DND-41 (cell line): ENCODE measurements at regions not wholly inside any gene's neighbourhood (a gene's known extent, or its start where the extent isn't known, plus 50 kb on each side); places are given as distances from the start of the nearest gene placed in this dataset.

ENCODE experiments used
- ATAC-seq: fragments of 200-7000 bp; cut with Tn5 transposase; 3 replicates; pipeline ENCODE4 v1.9.1; 2021; ENCODE audit warnings: low read depth; ENCODE audit not compliant: insufficient read depth
- DNase-seq: peaks from one replicate; pipeline ENCODE4 v3.0.0-alpha.2; 2020
- H2AFZ ChIP-seq: 2 replicates; pipeline ENCODE4 v1.6.0; 2012; ENCODE audit warnings: low read depth, low read length
- H3K27ac ChIP-seq: 2 replicates; pipeline ENCODE4 v1.5.1; 2012; ENCODE audit warnings: low read length, inconsistent platforms
- H3K27me3 ChIP-seq: fragments of 200-600 bp; sonication (generic); 2 replicates; pipeline ENCODE4 v1.6.0; 2012; ENCODE audit warnings: low read length, mild to moderate bottlenecking, inconsistent platforms; ENCODE audit not compliant: insufficient read depth, poor library complexity
- H3K36me3 ChIP-seq: 2 replicates; pipeline ENCODE4 v1.5.1; 2012; ENCODE audit warnings: low read length, inconsistent platforms; ENCODE audit not compliant: insufficient read depth
- H3K4me1 ChIP-seq: 2 replicates; pipeline ENCODE4 v1.5.1; 2012; ENCODE audit warnings: mild to moderate bottlenecking, low read length; ENCODE audit not compliant: insufficient read depth
- H3K4me2 ChIP-seq: 2 replicates; pipeline ENCODE4 v1.6.0; 2012; ENCODE audit warnings: mild to moderate bottlenecking, moderate library complexity, low read length, inconsistent platforms; ENCODE audit not compliant: insufficient read depth
- H3K4me3 ChIP-seq, 2 experiments: fragments of 200-600 bp in 1 of 2; shearing (Covaris generic) in 1 of 2; 2 replicates each; pipeline ENCODE4 v1.5.1; 2012 to 2016; ENCODE audit warnings: inconsistent platforms in 2 of 2, low read length in 2 of 2, mild to moderate bottlenecking in 2 of 2, low read depth in 1 of 2, moderate library complexity in 1 of 2
- H3K79me2 ChIP-seq: 2 replicates; pipeline ENCODE4 v1.6.0; 2012; ENCODE audit warnings: low read length, inconsistent platforms; ENCODE audit not compliant: insufficient read depth
- H3K9ac ChIP-seq: 2 replicates; pipeline ENCODE4 v1.6.0; 2012; ENCODE audit warnings: low read depth, mild to moderate bottlenecking, inconsistent platforms, low read length, moderate library complexity
- H3K9me3 ChIP-seq: 2 replicates; pipeline ENCODE4 v1.5.1; 2012; ENCODE audit warnings: low read length, moderate library complexity, mild to moderate bottlenecking, inconsistent platforms; ENCODE audit not compliant: insufficient read depth, severe bottlenecking
- H4K20me1 ChIP-seq: 2 replicates; pipeline ENCODE4 v1.6.0; 2012; ENCODE audit warnings: low read length; ENCODE audit not compliant: insufficient read depth
- EZH2 ChIP-seq: IDR thresholded peaks from 3 replicates; pipeline ENCODE4 v1.6.1; 2012; ENCODE audit warnings: borderline replicate concordance, low read depth, mild to moderate bottlenecking, moderate library complexity, low read length, inconsistent platforms; ENCODE audit not compliant: severe bottlenecking
- TF ChIP-seq, protein P1 (sequence below): IDR thresholded peaks from 2 replicates; pipeline ENCODE4 v1.5.1; 2012; ENCODE audit warnings: borderline replicate concordance, low read length, moderate library complexity, mild to moderate bottlenecking; ENCODE audit not compliant: poor library complexity, severe bottlenecking; ENCODE audit errors: extremely low read depth

DNA sequence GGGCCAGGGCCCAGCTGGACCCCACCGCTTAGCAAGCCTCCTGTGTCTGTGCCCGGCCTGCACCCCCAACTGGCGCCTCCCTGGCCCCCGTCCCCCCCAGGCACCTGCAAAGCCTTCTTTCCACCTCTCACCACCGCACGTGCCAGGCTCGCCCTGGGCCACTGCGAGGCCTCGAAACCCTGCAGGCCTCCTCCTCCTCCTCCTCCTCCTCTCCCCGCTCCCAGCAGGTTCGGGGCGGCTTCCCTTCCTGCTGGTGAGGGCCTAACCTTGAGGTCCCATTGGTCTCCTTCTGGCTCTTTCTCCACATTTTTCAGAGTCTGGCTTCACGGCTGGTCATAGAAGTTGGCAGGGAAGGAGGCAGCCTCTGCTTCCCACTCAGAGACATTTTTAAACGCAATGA, 76.8 kb upstream of the GATA5 start:
- Histone ChIP-seq H3K9me3 (no peaks in the 10 kb centered on the region), H2AFZ (no peak overlapping the region), H3K4me3 (no peak overlapping the region), H3K4me1 (no peaks in the 10 kb centered on the region), H4K20me1 (peaks cover 12% of the 10 kb centered on the region; the same call in 1 of the 2 replicates), H3K27me3 (no peaks in the 10 kb centered on the region), H3K4me2 (no peak overlapping the region), H3K9ac (no peak overlapping the region), H3K79me2 (no peaks in the 10 kb centered on the region), H3K27ac (no peak overlapping the region), H3K36me3 (no peaks in the 10 kb centered on the region)
- DNase-seq (no peak), ATAC-seq (no peak)
- no peak for TF ChIP-seq EZH2
- TF ChIP-seq, protein P1, sequence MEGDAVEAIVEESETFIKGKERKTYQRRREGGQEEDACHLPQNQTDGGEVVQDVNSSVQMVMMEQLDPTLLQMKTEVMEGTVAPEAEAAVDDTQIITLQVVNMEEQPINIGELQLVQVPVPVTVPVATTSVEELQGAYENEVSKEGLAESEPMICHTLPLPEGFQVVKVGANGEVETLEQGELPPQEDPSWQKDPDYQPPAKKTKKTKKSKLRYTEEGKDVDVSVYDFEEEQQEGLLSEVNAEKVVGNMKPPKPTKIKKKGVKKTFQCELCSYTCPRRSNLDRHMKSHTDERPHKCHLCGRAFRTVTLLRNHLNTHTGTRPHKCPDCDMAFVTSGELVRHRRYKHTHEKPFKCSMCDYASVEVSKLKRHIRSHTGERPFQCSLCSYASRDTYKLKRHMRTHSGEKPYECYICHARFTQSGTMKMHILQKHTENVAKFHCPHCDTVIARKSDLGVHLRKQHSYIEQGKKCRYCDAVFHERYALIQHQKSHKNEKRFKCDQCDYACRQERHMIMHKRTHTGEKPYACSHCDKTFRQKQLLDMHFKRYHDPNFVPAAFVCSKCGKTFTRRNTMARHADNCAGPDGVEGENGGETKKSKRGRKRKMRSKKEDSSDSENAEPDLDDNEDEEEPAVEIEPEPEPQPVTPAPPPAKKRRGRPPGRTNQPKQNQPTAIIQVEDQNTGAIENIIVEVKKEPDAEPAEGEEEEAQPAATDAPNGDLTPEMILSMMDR: no peak

DNA sequence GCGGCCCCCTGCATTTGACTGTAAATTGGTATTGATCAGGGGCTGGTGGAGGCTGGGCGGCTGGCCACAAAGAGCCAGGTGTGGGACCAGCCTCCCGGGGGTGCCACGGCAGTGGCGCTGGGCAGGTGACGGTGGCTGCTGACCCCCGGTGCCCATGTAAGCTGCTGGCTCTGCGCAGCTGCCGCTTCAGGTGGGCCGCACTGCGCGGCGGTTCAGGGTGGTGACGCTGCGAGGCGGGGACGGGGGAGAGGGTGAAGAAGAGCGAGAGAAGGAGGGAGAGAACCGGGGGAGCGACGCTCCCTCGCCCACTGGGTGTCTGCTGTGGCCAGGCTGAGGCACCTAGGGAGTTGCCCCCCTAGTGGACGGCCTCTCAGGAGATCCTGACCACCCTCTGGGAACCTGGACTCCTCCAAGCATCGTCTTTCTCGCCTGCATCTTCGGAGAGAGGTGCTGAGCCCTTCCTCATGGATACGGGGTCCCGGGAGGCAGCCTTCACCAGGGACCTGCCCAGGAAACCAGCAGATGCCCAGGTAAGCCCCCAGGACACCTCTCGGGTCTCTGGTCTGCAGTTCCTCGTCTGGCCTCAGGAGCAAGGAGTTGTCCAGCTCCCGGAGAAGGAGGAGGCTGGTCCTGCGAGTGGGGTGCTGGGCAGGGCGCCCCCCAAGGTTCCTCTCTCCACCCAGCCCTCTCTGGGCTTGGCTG, 77.5 kb upstream of the GATA5 start:
- TF ChIP-seq, protein P1: no peak
- TF ChIP-seq EZH2: no peak
- H3K4me3 ChIP-seq: no peak overlapping the region
- no peaks in the 10 kb centered on the region for H3K79me2 ChIP-seq
- no peak overlapping the region for H3K27ac ChIP-seq
- no peaks in the 10 kb centered on the region for H3K36me3 ChIP-seq
- no peaks in the 10 kb centered on the region for H3K4me1 ChIP-seq
- no peak overlapping the region for H2AFZ ChIP-seq
- no peaks in the 10 kb centered on the region for H3K27me3 ChIP-seq
- peaks cover 12% of the 10 kb centered on the region; the same call in 1 of the 2 replicates for H4K20me1 ChIP-seq
- no peak for DNase-seq
- H3K9ac ChIP-seq: no peak overlapping the region
- no peak overlapping the region for H3K4me2 ChIP-seq
- no peaks in the 10 kb centered on the region for H3K9me3 ChIP-seq
- ATAC-seq: no peak

DNA sequence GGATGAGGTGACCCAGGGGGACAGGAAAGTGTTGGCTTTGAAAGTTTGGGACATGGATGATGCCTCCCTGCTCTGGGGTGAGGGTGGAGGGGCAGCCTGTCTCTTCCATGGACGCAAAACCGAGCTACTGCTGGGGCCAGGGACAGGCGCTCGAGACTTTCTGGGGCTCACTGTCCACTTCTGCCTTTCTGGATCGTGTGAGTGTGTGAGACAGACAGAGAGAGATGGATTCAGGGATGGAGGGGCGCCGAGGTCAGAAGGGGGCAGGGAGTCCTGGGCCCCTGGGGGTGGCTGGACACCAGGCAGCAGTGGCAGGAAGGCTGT, 78.0 kb upstream of the GATA5 start:
- H2AFZ ChIP-seq: no peak overlapping the region
- no peaks in the 10 kb centered on the region for H3K4me1 ChIP-seq
- no peak overlapping the region for H3K27ac ChIP-seq
- no peak for TF ChIP-seq EZH2
- TF ChIP-seq, protein P1: no peak
- peaks cover 12% of the 10 kb centered on the region; the same call in 1 of the 2 replicates for H4K20me1 ChIP-seq
- no peaks in the 10 kb centered on the region for H3K9me3 ChIP-seq
- H3K9ac ChIP-seq: no peak overlapping the region
- no peaks in the 10 kb centered on the region for H3K27me3 ChIP-seq
- no peak overlapping the region for H3K4me2 ChIP-seq
- H3K36me3 ChIP-seq: no peaks in the 10 kb centered on the region
- no peaks in the 10 kb centered on the region for H3K79me2 ChIP-seq
- DNase-seq: no peak
- no peak overlapping the region for H3K4me3 ChIP-seq
- ATAC-seq: no peak
